PC-3 (cell line): ENCODE measurements at regions not wholly inside any gene's neighbourhood (a gene's known extent, or its start where the extent isn't known, plus 50 kb on each side); places are given as distances from the start of the nearest gene placed in this dataset.

Experiments
- ATAC-seq: fragments of 200-7000 bp; cut with Tn5 transposase; 2 replicates; pipeline ENCODE4 v1.9.1; 2020; ENCODE audit warnings: mild to moderate bottlenecking, moderate library complexity
- BruUV-seq: library from RNA; stranded (reverse); fragments of 400-500 nt; replicated peaks from 2 replicates; lab custom pipeline; 2021; lab: Mats Ljungman, UMichigan
- CTCF ChIA-PET: fragments of 300-600 bp; sonication (Branson Sonifier 250); formaldehyde crosslinking; loops from one replicate; lab custom pipeline; 2022; ENCODE audit warnings: antibody characterized with exemption; lab: Charles Lee
- POLR2A ChIA-PET: fragments of 300-600 bp; sonication (Branson Sonifier 250); formaldehyde crosslinking; loops from one replicate; lab custom pipeline; 2022; ENCODE audit warnings: antibody characterized with exemption; ENCODE audit not compliant: unreplicated experiment; lab: Charles Lee
- DNase-seq: peaks from one replicate; pipeline ENCODE4 v3.0.0-alpha.2; 2015
- H2AFZ ChIP-seq: fragments of 300-600 bp; sonication (generic); 2 replicates; pipeline ENCODE4 v1.6.0; 2016; ENCODE audit warnings: antibody characterized with exemption, low read length
- H3F3A ChIP-seq: fragments of 300-600 bp; sonication (generic); one replicate; pipeline ENCODE4 v1.6.0; 2017; ENCODE audit warnings: antibody characterized with exemption, low read length, control low read depth, mild to moderate bottlenecking; ENCODE audit not compliant: unreplicated experiment
- H3K27ac ChIP-seq: fragments of 300-600 bp; sonication (generic); 2 replicates; pipeline ENCODE4 v1.5.1; 2016; ENCODE audit warnings: mild to moderate bottlenecking, low read length
- H3K27me3 ChIP-seq: fragments of 300-600 bp; sonication (generic); 2 replicates; pipeline ENCODE4 v1.6.1; 2016; ENCODE audit warnings: low read length, mixed read lengths
- H3K36me3 ChIP-seq: fragments of 300-600 bp; sonication (generic); 2 replicates; pipeline ENCODE4 v1.6.1; 2016; ENCODE audit warnings: low read depth, mixed run types, low read length, mixed read lengths
- H3K4me1 ChIP-seq: fragments of 300-600 bp; sonication (generic); 2 replicates; pipeline ENCODE4 v1.5.1; 2016; ENCODE audit warnings: low read length; ENCODE audit not compliant: insufficient read depth
- H3K4me2 ChIP-seq: fragments of 300-600 bp; sonication (generic); 2 replicates; pipeline ENCODE4 v1.6.0; 2016; ENCODE audit warnings: low read length
- H3K4me3 ChIP-seq: fragments of 300-600 bp; sonication (generic); 2 replicates; pipeline ENCODE4 v1.5.1; 2016; ENCODE audit warnings: mild to moderate bottlenecking, low read length, mixed read lengths
- H3K79me2 ChIP-seq: fragments of 300-600 bp; sonication (generic); 2 replicates; pipeline ENCODE4 v1.6.1; 2017; ENCODE audit warnings: low read length, mixed read lengths
- H3K9ac ChIP-seq: fragments of 300-600 bp; sonication (generic); 2 replicates; pipeline ENCODE4 v1.6.0; 2016; ENCODE audit warnings: mild to moderate bottlenecking, low read length
- H3K9me2 ChIP-seq: fragments of 300-600 bp; sonication (generic); replicated peaks from 2 replicates; pipeline ENCODE4 v1.6.1; 2016; ENCODE audit warnings: mixed run types, low read length, mixed read lengths
- H3K9me3 ChIP-seq: fragments of 300-600 bp; sonication (generic); 2 replicates; pipeline ENCODE4 v1.6.1; 2016; ENCODE audit warnings: low read length, mixed read lengths
- H4K20me1 ChIP-seq: fragments of 300-600 bp; sonication (generic); 2 replicates; pipeline ENCODE4 v1.6.1; 2016; ENCODE audit warnings: low read length, mixed read lengths
- EZH2 ChIP-seq: fragments of 300-600 bp; sonication (generic); IDR thresholded peaks from one replicate; pipeline ENCODE4 v1.6.1; 2017; ENCODE audit warnings: antibody characterized with exemption, mild to moderate bottlenecking, low read length; ENCODE audit not compliant: unreplicated experiment
- EZH2phosphoT487 ChIP-seq: fragments of 300-600 bp; sonication (generic); IDR thresholded peaks from 2 replicates; pipeline ENCODE4 v1.6.1; 2018; ENCODE audit warnings: mild to moderate bottlenecking, antibody characterized with exemption, low read length, borderline replicate concordance
- intact Hi-C: fragments of 100-400 bp; cut with micrococcal nuclease; formaldehyde crosslinking; loops from 2 replicates; pipeline ENCODE4 v1.9.0; 2023
- TF ChIP-seq, protein P1 (sequence below): fragments of 300-600 bp; sonication (generic); conservative IDR thresholded peaks from 2 replicates; pipeline ENCODE4 v1.5.1; 2017; ENCODE audit warnings: antibody characterized with exemption, low read depth, mild to moderate bottlenecking, low read length

DNA sequence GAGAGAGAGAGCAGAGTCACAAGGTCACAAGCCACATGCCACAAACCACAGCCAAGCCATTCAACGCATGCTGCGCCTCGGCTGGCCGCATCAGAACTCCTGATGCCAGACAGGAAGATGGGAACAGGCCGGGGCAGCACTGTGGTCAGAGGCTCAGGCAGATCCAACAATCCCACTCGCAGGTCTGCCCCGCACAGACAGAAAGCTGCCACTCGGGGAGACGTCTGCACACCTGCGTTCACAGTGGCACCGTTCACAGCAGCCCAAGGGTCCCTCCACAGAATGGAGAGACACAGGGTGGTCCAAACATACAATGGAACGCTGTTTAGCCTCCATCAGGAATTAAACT, 408.8 kb downstream of the CTTN start:
- TF ChIP-seq, protein P1, sequence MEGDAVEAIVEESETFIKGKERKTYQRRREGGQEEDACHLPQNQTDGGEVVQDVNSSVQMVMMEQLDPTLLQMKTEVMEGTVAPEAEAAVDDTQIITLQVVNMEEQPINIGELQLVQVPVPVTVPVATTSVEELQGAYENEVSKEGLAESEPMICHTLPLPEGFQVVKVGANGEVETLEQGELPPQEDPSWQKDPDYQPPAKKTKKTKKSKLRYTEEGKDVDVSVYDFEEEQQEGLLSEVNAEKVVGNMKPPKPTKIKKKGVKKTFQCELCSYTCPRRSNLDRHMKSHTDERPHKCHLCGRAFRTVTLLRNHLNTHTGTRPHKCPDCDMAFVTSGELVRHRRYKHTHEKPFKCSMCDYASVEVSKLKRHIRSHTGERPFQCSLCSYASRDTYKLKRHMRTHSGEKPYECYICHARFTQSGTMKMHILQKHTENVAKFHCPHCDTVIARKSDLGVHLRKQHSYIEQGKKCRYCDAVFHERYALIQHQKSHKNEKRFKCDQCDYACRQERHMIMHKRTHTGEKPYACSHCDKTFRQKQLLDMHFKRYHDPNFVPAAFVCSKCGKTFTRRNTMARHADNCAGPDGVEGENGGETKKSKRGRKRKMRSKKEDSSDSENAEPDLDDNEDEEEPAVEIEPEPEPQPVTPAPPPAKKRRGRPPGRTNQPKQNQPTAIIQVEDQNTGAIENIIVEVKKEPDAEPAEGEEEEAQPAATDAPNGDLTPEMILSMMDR = no peak
- TF ChIP-seq EZH2 (no peak), EZH2phosphoT487 (no peak)
- no peaks in the 10 kb centered on the region for H3K27me3 ChIP-seq
- intact Hi-C loops = no loop called here
- no peak overlapping the region for H3K27ac ChIP-seq
- no peaks in the 10 kb centered on the region for H3K9me2 ChIP-seq
- no peaks in the 10 kb centered on the region for H3K36me3 ChIP-seq
- no peaks in the 10 kb centered on the region for H4K20me1 ChIP-seq
- ATAC-seq (no peak), DNase-seq (no peak)
- no peaks in the 10 kb centered on the region for H3K9me3 ChIP-seq
- H3K4me1 ChIP-seq = no peaks in the 10 kb centered on the region
- H3K9ac ChIP-seq = no peak overlapping the region
- ChIA-PET CTCF (no interaction called here), POLR2A (no interaction called here)
- no TSS peak for BruUV-seq
- H3K79me2 ChIP-seq = no peaks in the 10 kb centered on the region
- H3K4me2 ChIP-seq = no peak overlapping the region
- H2AFZ ChIP-seq = no peak overlapping the region
- H3K4me3 ChIP-seq = no peak overlapping the region
- H3F3A ChIP-seq = no peaks in the 10 kb centered on the region

DNA sequence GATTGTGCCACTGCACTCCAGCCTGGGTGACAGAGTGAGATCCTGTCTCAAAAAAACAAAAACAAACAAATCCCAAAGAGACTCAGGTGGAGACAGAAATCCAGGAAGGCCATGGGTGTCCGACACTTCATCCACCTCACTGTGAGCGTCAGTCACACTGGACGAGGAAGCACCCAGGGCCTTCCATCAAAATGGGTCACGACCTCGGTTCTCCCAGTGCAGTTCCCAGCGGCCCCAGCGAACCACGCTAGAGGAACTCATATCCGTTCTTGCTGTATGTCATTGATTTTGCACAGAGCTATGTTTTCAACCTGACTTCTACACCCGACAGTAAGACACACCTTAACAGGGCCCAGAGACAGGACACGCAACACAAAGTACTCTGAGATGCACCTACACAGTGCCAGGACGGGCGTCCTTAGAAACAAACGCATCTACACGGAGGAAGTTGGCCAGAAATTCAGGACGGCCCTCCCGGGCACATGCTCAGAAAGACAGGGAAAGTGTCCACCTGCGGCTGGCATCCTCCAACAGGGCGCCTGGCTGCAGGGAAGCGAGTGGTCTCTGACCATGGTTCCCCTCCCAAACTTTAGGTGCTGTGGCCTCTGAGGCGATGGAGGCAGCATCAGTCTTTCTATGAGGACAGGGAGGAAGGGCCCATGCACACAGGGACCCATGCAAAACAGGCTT, 410.5 kb downstream of the CTTN start:
- Histone ChIP-seq H3K4me1 (no peaks in the 10 kb centered on the region), H3K9me3 (no peaks in the 10 kb centered on the region), H2AFZ (no peak overlapping the region), H3K79me2 (no peaks in the 10 kb centered on the region), H3K9me2 (no peaks in the 10 kb centered on the region), H3K27ac (no peak overlapping the region), H3K36me3 (no peaks in the 10 kb centered on the region; the same call in 1 of the 2 replicates), H4K20me1 (no peaks in the 10 kb centered on the region), H3K27me3 (no peaks in the 10 kb centered on the region), H3F3A (no peaks in the 10 kb centered on the region), H3K9ac (no peak overlapping the region), H3K4me2 (no peak overlapping the region), H3K4me3 (no peak overlapping the region)
- ChIA-PET CTCF (no interaction called here), POLR2A (no interaction called here)
- TF ChIP-seq EZH2 (no peak), EZH2phosphoT487 (no peak)
- TF ChIP-seq, protein P1 = no peak
- no TSS peak for BruUV-seq
- ATAC-seq (no peak), DNase-seq (no peak)
- intact Hi-C loops = no loop called here

DNA sequence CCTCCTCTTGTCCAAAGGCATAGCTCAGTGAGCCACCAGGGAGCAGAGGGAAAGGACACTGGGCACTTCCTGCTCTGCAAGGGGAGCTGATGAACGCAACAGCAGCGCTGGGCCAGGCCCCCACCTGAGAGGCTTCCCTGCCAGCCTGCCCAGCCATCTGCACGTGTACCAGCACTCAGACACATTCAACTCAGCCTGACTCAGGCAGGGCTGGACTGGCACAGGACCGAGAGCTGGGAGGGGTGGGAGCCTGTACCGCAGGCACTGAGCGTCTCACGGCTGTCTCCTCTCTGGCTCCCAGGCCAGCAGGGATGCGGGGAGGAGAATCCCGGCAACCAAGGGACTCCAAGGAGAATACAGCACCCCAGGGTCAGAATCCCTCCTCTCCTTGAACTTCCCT, 411.8 kb downstream of the CTTN start:
- DNase-seq = no peak
- ChIA-PET CTCF (no interaction called here), POLR2A (no interaction called here)
- no peak overlapping the region for H2AFZ ChIP-seq
- H3K36me3 ChIP-seq = no peaks in the 10 kb centered on the region; the same call in 1 of the 2 replicates
- no peaks in the 10 kb centered on the region for H3K27me3 ChIP-seq
- H3F3A ChIP-seq = no peaks in the 10 kb centered on the region
- H4K20me1 ChIP-seq = no peaks in the 10 kb centered on the region
- no peaks in the 10 kb centered on the region for H3K4me1 ChIP-seq
- no peaks in the 10 kb centered on the region for H3K79me2 ChIP-seq
- TF ChIP-seq EZH2 = no peak
- no peak for TF ChIP-seq EZH2phosphoT487
- TF ChIP-seq, protein P1 = no peak
- no peaks in the 10 kb centered on the region for H3K9me3 ChIP-seq
- intact Hi-C loops = no loop called here
- H3K4me3 ChIP-seq = no peak overlapping the region
- no peaks in the 10 kb centered on the region for H3K9me2 ChIP-seq
- no peak overlapping the region for H3K9ac ChIP-seq
- ATAC-seq = no peak
- BruUV-seq = no TSS peak
- no peak overlapping the region for H3K4me2 ChIP-seq
- H3K27ac ChIP-seq = no peak overlapping the region
